ENCODE measurements at regions not wholly inside any gene's neighbourhood (a gene's known extent, or its start where the extent isn't known, plus 50 kb on each side); places are given as distances from the start of the nearest gene placed in this dataset.

GRCh38 chr2:76314271-76315020, 603.7 kb upstream of the GCFC2 start:
- DNase-seq, result no peak

DNA sequence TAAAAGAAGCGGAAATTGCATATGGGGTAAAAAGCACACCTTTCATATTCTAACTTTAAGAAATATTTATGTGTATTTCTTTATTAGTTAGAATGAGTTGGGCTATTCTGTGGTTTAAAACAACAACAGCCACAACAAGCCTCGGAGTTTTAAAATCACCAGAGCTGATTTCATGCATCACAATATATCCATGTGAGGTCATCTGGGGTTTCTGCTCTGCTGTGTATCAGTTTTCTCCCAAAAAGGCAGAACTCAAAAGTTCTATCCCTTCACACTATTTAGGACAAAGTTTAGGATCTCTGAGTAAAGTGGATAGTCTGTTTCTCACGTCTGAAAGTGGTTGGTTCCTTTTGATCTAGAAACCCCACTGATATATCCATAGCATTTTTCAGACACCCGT, 601.5 kb upstream of the GCFC2 start:
- DNase-seq, result no peak

DNA sequence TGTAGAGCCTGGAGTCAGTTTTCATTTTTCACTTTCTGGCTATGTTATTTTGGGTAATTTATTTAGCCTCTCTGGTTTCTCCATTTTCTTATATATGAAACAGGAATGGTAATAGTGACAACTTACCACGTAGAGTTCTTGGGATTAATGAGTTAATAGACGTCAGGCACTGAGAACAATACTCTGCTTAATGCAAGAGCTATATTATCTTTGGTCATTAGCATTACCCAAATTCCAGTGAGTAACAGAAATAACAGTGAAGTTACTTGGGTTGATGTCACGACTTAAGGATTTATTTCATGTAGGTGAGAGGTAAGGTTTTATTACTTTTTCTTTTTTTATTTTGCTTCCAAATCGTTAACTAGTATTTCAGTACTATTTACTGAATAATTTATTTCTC, 601.0 kb upstream of the GCFC2 start:
- DNase-seq, result no peak

GRCh38 chr2:76310894-76311633, 600.3 kb upstream of the GCFC2 start:
- DNase-seq, result no peak

DNA sequence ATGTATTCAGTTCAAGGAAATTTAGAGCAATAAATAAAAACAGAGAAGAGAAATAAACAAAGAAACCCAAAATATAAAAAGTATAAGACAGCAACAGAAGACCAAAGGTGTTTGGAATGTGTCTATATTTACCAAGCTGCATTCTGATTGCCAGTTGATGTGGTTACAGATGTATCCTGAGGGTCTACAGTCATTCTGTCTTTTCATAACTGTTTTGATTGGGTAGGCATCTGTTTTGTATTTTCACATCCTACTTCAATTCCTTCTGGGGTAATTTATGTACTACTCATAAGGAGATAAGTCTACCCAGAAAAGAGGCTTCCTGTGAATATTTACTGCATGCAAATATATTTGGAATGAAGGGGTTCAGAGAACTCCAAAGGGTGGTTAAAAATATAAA, 596.8 kb upstream of the GCFC2 start:
- no peak for DNase-seq

DNA sequence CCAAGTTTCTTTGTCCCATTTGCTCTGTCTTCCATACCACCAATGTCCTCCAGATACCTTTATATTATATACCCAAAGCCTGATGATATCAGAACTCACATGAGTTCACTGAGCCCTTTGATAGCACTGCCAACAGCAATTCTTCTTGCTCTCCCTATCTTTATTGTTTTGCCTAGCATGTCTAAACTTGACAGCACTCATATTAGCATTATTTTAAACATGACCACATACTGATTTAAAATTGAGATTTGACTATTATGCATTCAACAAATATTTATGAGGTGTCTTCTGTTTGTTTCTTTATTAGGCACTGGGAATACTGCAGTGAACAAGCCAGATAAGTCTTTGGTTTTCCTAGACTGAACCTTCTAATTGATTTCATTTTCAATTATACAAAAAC, 587.3 kb upstream of the GCFC2 start:
- DNase-seq, result no peak

- DNase-seq, result no peak
Measured at GRCh38 chr2:76296438-76296837, 585.7 kb upstream of the GCFC2 start.

DNA sequence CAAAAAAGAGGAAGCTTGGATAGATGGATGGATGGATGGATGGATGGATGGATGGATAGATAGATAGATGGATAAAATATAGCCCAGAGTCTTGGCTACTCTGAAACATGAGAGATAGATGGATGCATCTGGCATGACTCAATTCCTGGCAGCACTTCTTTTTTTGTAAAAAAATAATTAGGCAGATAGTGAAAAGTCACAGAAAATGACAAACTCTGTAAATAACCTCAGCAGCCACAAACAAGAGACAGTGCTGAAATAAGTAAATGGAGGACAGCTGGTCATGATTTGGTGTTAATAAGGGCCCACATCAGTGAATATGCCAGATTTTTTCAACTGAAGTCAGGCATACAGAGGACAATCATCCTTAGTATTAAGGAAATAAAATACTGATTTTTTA, 585.0 kb upstream of the GCFC2 start:
- DNase-seq, result no peak

DNA sequence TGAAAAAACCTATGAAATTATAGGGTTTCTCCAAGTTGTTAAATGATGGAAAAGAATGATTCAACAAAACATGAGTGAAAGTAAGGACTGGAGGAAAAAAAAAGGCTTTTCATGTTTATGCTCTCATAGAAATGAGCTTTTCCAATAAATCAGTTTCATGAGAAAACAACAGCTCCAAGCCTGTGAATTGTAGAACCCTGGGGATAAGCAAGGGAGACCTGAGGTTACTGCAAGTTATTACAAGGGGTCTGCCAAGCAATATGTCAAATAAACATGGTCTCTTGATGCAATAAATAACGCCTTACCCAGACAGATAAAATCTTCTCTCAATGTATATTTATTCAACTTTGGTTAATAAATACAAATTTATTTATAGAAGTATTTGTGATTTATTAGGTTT, 577.9 kb upstream of the GCFC2 start:
- DNase-seq, result no peak

GRCh38 chr2:76288146-76288545, 577.4 kb upstream of the GCFC2 start:
- DNase-seq, result no peak

GRCh38 chr2:76283350-76283749, 572.6 kb upstream of the GCFC2 start:
- no peak for DNase-seq

GRCh38 chr2:76281156-76281841, 570.6 kb upstream of the GCFC2 start:
- no peak for DNase-seq

DNA sequence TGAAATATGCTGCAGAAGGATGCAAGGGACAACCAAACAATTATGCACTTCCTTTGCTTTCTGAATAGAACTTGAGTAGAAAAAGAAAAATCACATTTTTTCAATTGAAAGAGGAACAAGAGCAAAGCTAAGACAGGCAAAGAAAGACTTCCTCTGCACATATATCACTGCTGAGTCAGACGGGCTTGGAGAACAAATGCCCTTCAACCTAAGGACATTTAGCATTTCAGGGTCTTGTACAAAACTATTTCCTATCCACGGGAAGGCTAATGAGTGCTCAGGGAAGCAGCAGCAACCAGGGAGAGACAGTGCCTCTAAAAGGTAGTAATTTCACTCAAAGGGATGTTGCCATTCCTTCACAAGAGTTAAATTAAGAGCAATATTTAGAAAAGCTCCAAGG, 570.0 kb upstream of the GCFC2 start:
- DNase-seq, result no peak

- no peak for DNase-seq
Measured at GRCh38 chr2:76279142-76279541, 568.4 kb upstream of the GCFC2 start.

GRCh38 chr2:76275788-76276187, 565.1 kb upstream of the GCFC2 start:
- DNase-seq, result no peak

DNA sequence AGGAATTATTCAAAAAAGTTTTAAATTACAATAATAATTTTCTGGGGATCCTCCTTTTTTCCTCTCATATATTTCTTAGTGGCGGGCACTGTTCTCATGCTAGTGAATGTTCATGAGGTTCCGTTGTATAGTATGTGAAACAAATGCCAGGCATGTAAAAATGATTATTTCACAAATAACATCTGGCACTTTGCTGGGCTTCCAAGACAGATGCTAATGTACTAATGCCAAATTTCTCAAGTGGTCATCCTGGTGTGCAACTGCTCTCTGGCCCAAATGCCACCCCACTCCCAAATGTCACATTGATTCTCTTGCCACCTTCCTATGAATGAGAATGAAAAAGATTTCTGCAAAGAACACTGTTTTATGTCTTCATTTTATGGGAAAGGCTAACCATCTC, 564.0 kb upstream of the GCFC2 start:
- no peak for DNase-seq

GRCh38 chr2:76274160-76274559, 563.4 kb upstream of the GCFC2 start:
- DNase-seq, result no peak

GRCh38 chr2:76270096-76270710, 559.5 kb upstream of the GCFC2 start:
- no peak for DNase-seq

DNA sequence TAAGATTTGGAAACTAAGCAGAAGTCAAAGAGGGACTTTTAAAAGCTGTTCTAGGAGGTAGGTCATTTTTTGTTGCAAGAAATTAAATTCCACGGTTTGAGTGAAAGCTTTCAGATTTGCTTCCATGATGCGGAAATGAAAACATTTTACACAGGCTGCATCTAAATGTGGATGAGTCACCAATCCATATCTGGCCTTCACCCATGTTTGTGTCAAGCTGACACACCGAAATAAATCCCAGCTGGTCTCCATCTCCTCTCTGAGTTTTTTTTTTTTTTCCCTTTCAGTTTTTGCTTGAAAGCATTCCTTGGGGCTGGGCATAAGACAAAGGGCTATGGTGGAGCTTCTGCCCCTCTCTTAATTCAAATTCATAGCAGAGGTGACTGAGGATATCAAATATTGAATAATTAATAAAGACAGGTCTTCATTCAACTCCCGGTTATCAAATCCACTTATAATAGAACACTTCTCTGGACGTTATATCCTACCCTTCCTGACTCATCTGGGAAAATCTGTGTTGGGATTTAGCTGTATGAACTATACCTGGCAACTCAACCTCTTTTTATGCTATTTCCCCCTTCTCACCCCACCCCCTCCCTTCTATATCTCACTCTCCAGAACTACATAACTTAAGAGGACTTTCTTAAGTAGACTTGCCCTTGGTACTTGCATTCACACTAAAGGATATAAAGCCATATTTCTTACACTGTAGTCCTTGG, 558.3 kb upstream of the GCFC2 start:
- DNase-seq, result no peak

- no peak for DNase-seq
Measured at GRCh38 chr2:76268484-76268883, 557.8 kb upstream of the GCFC2 start.

DNA sequence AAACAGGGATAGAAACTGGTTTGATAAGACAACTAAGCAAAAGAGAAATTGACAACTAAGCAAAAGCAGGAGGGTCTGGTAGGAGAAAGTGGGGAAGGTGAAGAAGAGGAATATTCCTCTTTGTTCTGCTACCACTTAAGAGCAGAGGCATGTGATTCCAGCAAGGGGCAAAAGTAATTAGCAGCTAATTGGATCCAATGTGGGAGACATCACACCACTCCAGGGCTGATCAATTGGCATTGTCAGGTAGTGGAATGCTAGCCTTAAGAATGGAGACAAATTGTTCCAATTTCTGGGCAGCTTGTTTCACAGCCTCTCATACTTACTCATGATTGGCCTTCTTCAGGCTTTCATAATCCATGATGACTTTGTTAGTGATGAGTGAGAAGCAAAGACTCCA, 547.1 kb upstream of the GCFC2 start:
- no peak for DNase-seq

DNA sequence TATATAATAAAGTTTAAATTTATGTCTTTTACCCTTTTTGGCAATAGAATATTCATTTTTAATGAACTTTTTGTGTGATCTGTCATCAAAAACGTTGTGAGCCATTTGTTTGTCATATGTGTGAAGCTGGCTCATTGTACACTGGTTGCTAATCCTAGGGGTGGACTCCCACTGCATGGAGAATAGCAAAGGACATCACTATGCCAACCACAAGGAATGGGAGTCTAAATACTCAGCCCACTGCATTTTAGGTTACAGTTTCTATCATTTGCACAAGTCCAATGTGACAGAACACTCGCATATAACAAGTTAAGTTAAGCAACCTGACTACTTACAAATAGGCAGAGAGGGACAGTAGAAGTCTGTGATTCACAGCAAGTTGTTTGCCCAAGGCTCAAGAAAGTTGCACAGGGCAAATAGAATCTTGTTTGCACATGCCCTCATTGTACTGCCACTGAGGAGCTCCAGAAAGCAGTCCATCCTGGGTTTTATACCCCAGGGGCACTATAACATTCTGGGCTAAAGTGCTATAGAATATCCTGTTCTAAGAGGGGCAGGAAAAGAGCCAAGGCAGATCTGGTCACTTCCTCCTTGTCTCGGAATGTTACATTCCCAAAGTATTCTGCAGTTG, 545.9 kb upstream of the GCFC2 start:
- no peak for DNase-seq

DNA sequence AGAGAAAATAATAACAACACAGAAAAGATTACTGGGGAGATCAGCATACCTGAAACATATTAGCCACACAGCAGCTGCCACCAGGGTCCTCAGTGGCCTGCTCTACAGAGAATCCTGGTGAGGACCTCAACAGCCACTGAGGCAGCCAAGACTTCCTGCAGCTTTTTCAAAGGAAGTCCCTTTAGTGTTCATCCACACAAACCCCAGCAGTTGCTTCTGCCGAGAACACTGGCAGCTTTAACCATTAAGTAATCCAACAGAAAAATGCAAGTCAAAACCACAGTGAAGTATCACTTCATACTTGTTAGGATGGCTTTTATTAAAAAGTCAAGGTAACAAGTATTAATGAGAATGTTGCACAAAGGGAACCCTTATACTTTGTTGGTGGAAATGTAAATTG, 542.0 kb upstream of the GCFC2 start:
- no peak for DNase-seq
